Hepatocyte (in vitro differentiated cells): ENCODE measurements at regions not wholly inside any gene's neighbourhood (a gene's known extent, or its start where the extent isn't known, plus 50 kb on each side); places are given as distances from the start of the nearest gene placed in this dataset.

Source experiments
- EZH2phosphoT487 ChIP-seq: fragments of 200-600 bp; sonication (generic); IDR thresholded peaks from one replicate; pipeline ENCODE4 v1.6.1; 2018; ENCODE audit warnings: antibody characterized with exemption, mild to moderate bottlenecking, low read depth, moderate library complexity; ENCODE audit not compliant: unreplicated experiment, severe bottlenecking
- TF ChIP-seq, protein P1 (sequence below): fragments of 200-600 bp; sonication (generic); IDR thresholded peaks from 2 replicates; pipeline ENCODE4 v1.5.1; 2016; ENCODE audit warnings: antibody characterized with exemption, mild to moderate bottlenecking; ENCODE audit not compliant: poor library complexity

DNA sequence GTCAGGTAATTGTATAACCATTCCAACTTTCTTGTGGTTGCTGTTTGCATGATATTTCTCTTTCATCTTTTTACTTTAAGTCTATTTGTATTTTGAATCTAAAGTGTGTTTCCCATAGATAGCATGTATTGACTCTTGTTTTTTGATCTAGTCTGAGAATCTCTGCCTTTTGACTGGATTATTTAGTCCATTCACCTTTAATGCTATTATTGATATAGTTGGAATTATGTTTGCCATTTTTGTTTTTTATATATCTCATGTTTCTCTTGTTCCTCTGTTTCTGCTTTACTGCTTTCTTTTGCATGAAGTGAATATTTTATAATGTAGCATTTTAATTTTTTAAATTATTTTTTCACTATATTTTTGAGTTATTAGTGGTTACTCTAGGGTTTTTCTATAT, 103.9 kb upstream of the PMCH start:
- TF ChIP-seq, protein P1, sequence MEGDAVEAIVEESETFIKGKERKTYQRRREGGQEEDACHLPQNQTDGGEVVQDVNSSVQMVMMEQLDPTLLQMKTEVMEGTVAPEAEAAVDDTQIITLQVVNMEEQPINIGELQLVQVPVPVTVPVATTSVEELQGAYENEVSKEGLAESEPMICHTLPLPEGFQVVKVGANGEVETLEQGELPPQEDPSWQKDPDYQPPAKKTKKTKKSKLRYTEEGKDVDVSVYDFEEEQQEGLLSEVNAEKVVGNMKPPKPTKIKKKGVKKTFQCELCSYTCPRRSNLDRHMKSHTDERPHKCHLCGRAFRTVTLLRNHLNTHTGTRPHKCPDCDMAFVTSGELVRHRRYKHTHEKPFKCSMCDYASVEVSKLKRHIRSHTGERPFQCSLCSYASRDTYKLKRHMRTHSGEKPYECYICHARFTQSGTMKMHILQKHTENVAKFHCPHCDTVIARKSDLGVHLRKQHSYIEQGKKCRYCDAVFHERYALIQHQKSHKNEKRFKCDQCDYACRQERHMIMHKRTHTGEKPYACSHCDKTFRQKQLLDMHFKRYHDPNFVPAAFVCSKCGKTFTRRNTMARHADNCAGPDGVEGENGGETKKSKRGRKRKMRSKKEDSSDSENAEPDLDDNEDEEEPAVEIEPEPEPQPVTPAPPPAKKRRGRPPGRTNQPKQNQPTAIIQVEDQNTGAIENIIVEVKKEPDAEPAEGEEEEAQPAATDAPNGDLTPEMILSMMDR = no peak
- TF ChIP-seq EZH2phosphoT487 = no peak
